ENCODE measurements at regions not wholly inside any gene's neighbourhood (a gene's known extent, or its start where the extent isn't known, plus 50 kb on each side); places are given as distances from the start of the nearest gene placed in this dataset.

DNA sequence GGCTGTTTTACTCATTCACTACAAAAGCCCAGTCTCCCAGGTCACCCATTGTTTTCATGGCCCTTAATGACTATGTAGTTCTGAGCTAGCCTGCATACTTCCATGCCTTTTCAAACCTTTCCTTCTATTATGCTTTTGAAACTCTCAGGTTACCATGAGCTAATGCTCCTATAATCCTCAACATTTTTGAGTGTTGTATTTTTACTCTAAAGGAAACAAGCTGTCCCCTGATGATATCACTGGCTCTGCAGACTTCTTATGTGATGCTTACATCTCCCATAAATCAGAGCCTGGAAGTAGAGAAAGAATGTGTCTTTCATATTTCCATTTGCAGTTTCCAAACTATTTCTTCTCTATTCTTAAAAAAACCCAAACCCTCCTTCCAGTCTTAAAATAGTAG, 159.0 kb upstream of the RAG2 start:
- Mint-ChIP-seq H3K27ac (no peak overlapping the region), H3K4me3 (no peak overlapping the region), H3K36me3 (ENCODE audit: insufficient read depth in 1 of 3, low read depth in 3 of 3) (no peaks in the 10 kb centered on the region), H3K9me3 (peaks cover 0 to 2% of the 10 kb centered on the region in 2 experiments; a peak in 2 of 5 replicates), H3K4me1 (peaks cover 0 to 4% of the 10 kb centered on the region in 2 experiments; a peak in 2 of 4 replicates), H3K27me3 (ENCODE audit: low read depth) (peaks cover 2% of the 10 kb centered on the region; the same call in 1 of the 2 replicates)
- H2BK120ac ChIP-seq (ENCODE audit: low read depth, low read length, poor library complexity, severe bottlenecking): no peak overlapping the region
- no peak overlapping the region for H3K56ac ChIP-seq (ENCODE audit: insufficient read length, low read depth, low read length)
- no peak overlapping the region for H2BK15ac ChIP-seq (ENCODE audit: low read depth, low read length)
- DNase-seq: no peak
- TF ChIP-seq, protein P1, sequence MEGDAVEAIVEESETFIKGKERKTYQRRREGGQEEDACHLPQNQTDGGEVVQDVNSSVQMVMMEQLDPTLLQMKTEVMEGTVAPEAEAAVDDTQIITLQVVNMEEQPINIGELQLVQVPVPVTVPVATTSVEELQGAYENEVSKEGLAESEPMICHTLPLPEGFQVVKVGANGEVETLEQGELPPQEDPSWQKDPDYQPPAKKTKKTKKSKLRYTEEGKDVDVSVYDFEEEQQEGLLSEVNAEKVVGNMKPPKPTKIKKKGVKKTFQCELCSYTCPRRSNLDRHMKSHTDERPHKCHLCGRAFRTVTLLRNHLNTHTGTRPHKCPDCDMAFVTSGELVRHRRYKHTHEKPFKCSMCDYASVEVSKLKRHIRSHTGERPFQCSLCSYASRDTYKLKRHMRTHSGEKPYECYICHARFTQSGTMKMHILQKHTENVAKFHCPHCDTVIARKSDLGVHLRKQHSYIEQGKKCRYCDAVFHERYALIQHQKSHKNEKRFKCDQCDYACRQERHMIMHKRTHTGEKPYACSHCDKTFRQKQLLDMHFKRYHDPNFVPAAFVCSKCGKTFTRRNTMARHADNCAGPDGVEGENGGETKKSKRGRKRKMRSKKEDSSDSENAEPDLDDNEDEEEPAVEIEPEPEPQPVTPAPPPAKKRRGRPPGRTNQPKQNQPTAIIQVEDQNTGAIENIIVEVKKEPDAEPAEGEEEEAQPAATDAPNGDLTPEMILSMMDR (conservative IDR thresholded peaks at IDR 0.05): no peak
- no peak overlapping the region for H3K27ac ChIP-seq (ENCODE audit: insufficient read length, low read depth, low read length)
- H3K9me3 ChIP-seq (ENCODE audit: control insufficient read depth, low read depth, low read length): no peaks in the 10 kb centered on the region
- no peak overlapping the region for H2BK20ac ChIP-seq (ENCODE audit: low read depth, low read length, poor library complexity, severe bottlenecking)
- no peak overlapping the region for H3K23ac ChIP-seq (ENCODE audit: insufficient read length, low read depth, low read length)
- H4K8ac ChIP-seq (replicated peaks; ENCODE audit: insufficient read length, low read depth, low read length): no peak overlapping the region
- no peak overlapping the region for H2AFZ ChIP-seq (ENCODE audit: low read length)
- H3K14ac ChIP-seq (ENCODE audit: insufficient read depth, low read length): no peak overlapping the region
- H3K4me2 ChIP-seq (ENCODE audit: insufficient read depth, insufficient read length, low read length): no peak overlapping the region
- H4K5ac ChIP-seq (ENCODE audit: insufficient read length, low read depth, low read length): no peak overlapping the region
- H3K23me2 ChIP-seq (ENCODE audit: insufficient read length, low read depth, low read length, poor library complexity, severe bottlenecking): no peaks in the 10 kb centered on the region
- no peak overlapping the region for H2BK12ac ChIP-seq (ENCODE audit: insufficient read length, low read depth, low read length)
- no peak overlapping the region for H2AK5ac ChIP-seq (ENCODE audit: insufficient read length, low read length)
- no peaks in the 10 kb centered on the region for H4K20me1 ChIP-seq (ENCODE audit: control insufficient read depth, insufficient read depth, insufficient read length)
- H4K91ac ChIP-seq (ENCODE audit: insufficient read length, low read depth, low read length): no peak overlapping the region
- H3K18ac ChIP-seq (ENCODE audit: insufficient read length, low read depth, low read length): no peak overlapping the region
- H3K79me2 ChIP-seq (ENCODE audit: insufficient read depth, low read length): no peaks in the 10 kb centered on the region
- no peak overlapping the region for H2BK5ac ChIP-seq (ENCODE audit: insufficient read length, low read length)
- no peaks in the 10 kb centered on the region for H3K27me3 ChIP-seq (ENCODE audit: insufficient read depth, low read length)
- H3K9ac ChIP-seq (ENCODE audit: extremely low read depth, insufficient read length, low read length): no peak overlapping the region
- H3K79me1 ChIP-seq (ENCODE audit: insufficient read depth, low read depth, low read length, poor library complexity, severe bottlenecking): no peaks in the 10 kb centered on the region
- no peaks in the 10 kb centered on the region for H3K4me1 ChIP-seq (ENCODE audit: insufficient read depth, low read length)
- H3T11ph ChIP-seq (ENCODE audit: low read length): no peak overlapping the region
- no peak overlapping the region for H3K4ac ChIP-seq (ENCODE audit: low read depth, low read length)
